ENCODE measurements at regions not wholly inside any gene's neighbourhood (a gene's known extent, or its start where the extent isn't known, plus 50 kb on each side); places are given as distances from the start of the nearest gene placed in this dataset.
A peak's percentile ranks its signal among the peaks of the same experiment; 100 is the strongest.

DNA sequence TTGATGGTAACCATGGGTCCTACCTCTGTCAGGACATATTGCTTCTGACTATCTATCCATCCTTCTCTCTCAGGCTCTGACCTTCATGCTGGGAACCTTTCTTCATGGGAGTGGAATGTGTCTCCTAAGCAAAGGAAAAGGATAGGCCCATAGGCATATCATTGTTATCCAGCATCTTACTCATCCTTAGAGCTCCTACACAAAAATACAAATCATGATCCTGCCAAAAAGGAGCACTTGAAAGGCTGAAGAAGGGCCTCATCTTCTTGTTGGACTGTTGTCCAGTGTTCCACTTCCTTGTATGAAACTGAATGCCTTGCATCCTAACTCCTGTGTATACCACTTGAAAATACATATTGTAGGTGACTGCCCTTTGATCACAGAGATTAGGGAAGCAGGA is 96.1 kb upstream of the SOX2 start:
- TF ChIP-seq ZNF664 (tag by site-specific recombination; IDR thresholded peaks at IDR 0.05), result no peak
- TF ChIP-seq SETDB1 (IDR thresholded peaks at IDR 0.05; ENCODE audit: insufficient read length, low read length), result no peak
- no peak for TF ChIP-seq ZNF626 (tag by site-specific recombination; IDR thresholded peaks at IDR 0.05)
- TF ChIP-seq ZNF114 (tag by site-specific recombination; IDR thresholded peaks at IDR 0.05), result no peak
- no peak for TF ChIP-seq WT1 (tag by site-specific recombination; IDR thresholded peaks at IDR 0.05)
- TF ChIP-seq ZNF10 (tag by site-specific recombination; IDR thresholded peaks at IDR 0.05), result no peak
- TF ChIP-seq OVOL3 (tag by site-specific recombination; IDR thresholded peaks at IDR 0.05), result no peak
- TF ChIP-seq SP3 (tag by site-specific recombination; IDR thresholded peaks at IDR 0.05), result no peak
- no peak for TF ChIP-seq YY1 (tag by site-specific recombination; IDR thresholded peaks at IDR 0.05)
- TF ChIP-seq OSR2 (tag by site-specific recombination; IDR thresholded peaks at IDR 0.05), result no peak
- TF ChIP-seq, protein P1, sequence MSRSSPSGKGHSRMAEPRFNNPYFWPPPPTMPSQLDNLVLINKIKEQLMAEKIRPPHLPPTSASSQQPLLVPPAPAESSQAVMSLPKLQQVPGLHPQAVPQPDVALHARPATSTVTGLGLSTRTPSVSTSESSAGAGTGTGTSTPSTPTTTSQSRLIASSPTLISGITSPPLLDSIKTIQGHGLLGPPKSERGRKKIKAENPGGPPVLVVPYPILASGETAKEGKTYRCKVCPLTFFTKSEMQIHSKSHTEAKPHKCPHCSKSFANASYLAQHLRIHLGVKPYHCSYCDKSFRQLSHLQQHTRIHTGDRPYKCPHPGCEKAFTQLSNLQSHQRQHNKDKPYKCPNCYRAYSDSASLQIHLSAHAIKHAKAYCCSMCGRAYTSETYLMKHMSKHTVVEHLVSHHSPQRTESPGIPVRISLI (tag by site-specific recombination; IDR thresholded peaks at IDR 0.05), result no peak
- no peak for TF ChIP-seq KLF16 (tag by site-specific recombination; IDR thresholded peaks at IDR 0.05)
- no peak for TF ChIP-seq ZFP3 (tag by site-specific recombination; IDR thresholded peaks at IDR 0.05; ENCODE audit: low read depth)
- no peak for TF ChIP-seq ZNF514 (tag by site-specific recombination; IDR thresholded peaks at IDR 0.05)
- ChIA-PET CTCF (no interaction called here), POLR2A (no interaction called here)
- Histone ChIP-seq H3K4me1 (ENCODE audit: control insufficient read depth, insufficient read depth, low read length) (peaks cover 4% of the 10 kb centered on the region; the same call in 1 of the 2 replicates), H3K4me3 (ENCODE audit: low read depth, low read length) (no peak overlapping the region), H3K36me3 (ENCODE audit: control insufficient read depth in 2 of 2, insufficient read depth in 1 of 2, low read length in 2 of 2) (no peaks in the 10 kb centered on the region), H3K27ac (ENCODE audit: extremely low read depth, low read depth, low read length) (no peak overlapping the region), H3K9me3 (ENCODE audit: control insufficient read depth, insufficient read depth, low read depth, low read length) (no peaks in the 10 kb centered on the region)

DNA sequence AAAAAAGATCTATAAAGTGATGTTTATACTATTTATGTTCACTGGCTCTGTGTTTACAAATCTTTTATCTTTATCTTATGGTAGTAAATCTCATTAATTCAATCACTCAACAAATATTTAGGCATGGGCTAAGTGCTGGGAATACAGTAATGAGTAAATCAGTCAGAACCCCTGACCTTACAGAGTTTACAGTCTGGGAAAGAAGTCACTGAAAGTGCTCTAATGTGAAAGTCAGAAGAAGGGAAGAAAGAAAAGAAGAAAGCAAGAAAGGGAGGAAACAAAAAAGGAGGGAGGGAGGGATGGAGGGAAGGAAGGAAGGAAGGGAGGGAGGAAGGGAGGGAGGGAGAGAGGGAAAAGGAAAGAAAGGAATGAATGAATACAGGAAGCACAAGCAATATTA is 96.8 kb upstream of the SOX2 start:
- ChIA-PET CTCF (no interaction called here), POLR2A (no interaction called here)
- Histone ChIP-seq H3K27ac (ENCODE audit: extremely low read depth, low read depth, low read length) (no peak overlapping the region), H3K36me3 (ENCODE audit: control insufficient read depth in 2 of 2, insufficient read depth in 1 of 2, low read length in 2 of 2) (no peaks in the 10 kb centered on the region), H3K4me3 (ENCODE audit: low read depth, low read length) (no peak overlapping the region), H3K9me3 (ENCODE audit: control insufficient read depth, insufficient read depth, low read depth, low read length) (no peaks in the 10 kb centered on the region), H3K4me1 (ENCODE audit: control insufficient read depth, insufficient read depth, low read length) (peaks cover 6% of the 10 kb centered on the region; the same call in 1 of the 2 replicates)
- TF ChIP-seq PRDM1 (tag by site-specific recombination; IDR thresholded peaks at IDR 0.05) (peak; percentile 51; the same call in 1 of the 2 replicates), ZNF843 (tag by site-specific recombination; IDR thresholded peaks at IDR 0.05) (0 out of 2 replicates have a peak, but pooled peaks have one; percentile 35), ZNF366 (tag by site-specific recombination; conservative IDR thresholded peaks at IDR 0.05) (0 out of 2 replicates have a peak, but pooled peaks have one; percentile 48), TCF7L2 (IDR thresholded peaks at IDR 0.05; ENCODE audit: borderline replicate concordance, low read depth, low read length) (peak; percentile 51; the same call in 1 of the 2 replicates), ZNF521 (tag by site-specific recombination; IDR thresholded peaks at IDR 0.05) (no peak), ZNF248 (tag by site-specific recombination; IDR thresholded peaks at IDR 0.05) (no peak)
- TF ChIP-seq, protein P2, sequence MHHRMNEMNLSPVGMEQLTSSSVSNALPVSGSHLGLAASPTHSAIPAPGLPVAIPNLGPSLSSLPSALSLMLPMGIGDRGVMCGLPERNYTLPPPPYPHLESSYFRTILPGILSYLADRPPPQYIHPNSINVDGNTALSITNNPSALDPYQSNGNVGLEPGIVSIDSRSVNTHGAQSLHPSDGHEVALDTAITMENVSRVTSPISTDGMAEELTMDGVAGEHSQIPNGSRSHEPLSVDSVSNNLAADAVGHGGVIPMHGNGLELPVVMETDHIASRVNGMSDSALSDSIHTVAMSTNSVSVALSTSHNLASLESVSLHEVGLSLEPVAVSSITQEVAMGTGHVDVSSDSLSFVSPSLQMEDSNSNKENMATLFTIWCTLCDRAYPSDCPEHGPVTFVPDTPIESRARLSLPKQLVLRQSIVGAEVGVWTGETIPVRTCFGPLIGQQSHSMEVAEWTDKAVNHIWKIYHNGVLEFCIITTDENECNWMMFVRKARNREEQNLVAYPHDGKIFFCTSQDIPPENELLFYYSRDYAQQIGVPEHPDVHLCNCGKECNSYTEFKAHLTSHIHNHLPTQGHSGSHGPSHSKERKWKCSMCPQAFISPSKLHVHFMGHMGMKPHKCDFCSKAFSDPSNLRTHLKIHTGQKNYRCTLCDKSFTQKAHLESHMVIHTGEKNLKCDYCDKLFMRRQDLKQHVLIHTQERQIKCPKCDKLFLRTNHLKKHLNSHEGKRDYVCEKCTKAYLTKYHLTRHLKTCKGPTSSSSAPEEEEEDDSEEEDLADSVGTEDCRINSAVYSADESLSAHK (tag by site-specific recombination; IDR thresholded peaks at IDR 0.05), result no peak

DNA sequence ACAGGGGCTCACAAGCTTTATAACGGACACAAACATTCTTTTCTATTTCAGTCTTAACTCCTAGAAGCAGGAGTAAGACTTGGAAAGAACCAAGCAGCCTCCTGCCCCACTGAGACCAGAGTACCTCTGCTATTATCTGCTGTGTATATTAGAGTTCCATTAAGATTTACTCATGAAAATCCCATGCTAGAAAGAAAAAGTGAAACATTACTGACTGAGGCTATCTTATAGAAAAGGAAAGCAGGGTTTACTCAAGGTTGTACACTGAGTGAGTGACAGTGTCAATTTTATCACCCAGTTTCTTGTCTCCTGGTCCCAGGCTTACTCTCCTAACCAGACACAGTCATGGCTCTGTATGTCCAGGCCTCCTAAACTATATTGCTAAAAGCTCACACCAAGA is 97.9 kb upstream of the SOX2 start:
- peaks cover 6% of the 10 kb centered on the region; the same call in 1 of the 2 replicates for H3K4me1 ChIP-seq (ENCODE audit: control insufficient read depth, insufficient read depth, low read length)
- TF ChIP-seq ZNF664 (tag by site-specific recombination; IDR thresholded peaks at IDR 0.05), result no peak
- no peak overlapping the region for H3K27ac ChIP-seq (ENCODE audit: extremely low read depth, low read depth, low read length)
- H3K4me3 ChIP-seq (ENCODE audit: low read depth, low read length), result no peak overlapping the region
- CTCF ChIA-PET, result no interaction called here
- POLR2A ChIA-PET, result no interaction called here
- no peaks in the 10 kb centered on the region for H3K9me3 ChIP-seq (ENCODE audit: control insufficient read depth, insufficient read depth, low read depth, low read length)
- H3K36me3 ChIP-seq (ENCODE audit: control insufficient read depth in 2 of 2, insufficient read depth in 1 of 2, low read length in 2 of 2), result no peaks in the 10 kb centered on the region

All from HEK293 (cell line).